ENCODE measurements at regions not wholly inside any gene's neighbourhood (a gene's known extent, or its start where the extent isn't known, plus 50 kb on each side); places are given as distances from the start of the nearest gene placed in this dataset.

DNA sequence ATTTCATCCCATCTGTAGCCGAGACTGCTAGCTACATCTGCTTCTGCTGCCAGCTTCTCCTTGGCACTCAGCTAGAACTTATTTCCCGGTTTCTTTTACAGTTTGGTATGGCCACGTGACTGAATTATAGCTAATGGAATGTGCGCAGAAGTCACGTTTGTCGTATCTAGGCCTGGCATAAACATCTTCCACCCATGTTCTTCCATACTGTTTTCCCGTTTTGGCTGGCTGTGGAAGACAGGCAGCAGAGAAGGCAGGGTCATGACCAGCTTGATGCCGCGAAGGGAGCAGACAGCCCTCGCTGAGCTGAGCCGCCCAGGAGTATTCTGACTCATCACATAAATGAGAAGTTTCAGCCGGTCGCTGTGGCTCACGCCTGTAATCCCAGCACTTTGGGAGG is 186.7 kb downstream of the RFC3 start:
- no peak overlapping the region for H3K4me3 ChIP-seq (ENCODE audit: low read length in 2 of 2)
- H3K27me3 ChIP-seq (ENCODE audit: control insufficient read depth in 2 of 2, insufficient read depth in 1 of 2, low read length in 1 of 2): no peaks in the 10 kb centered on the region
- no peaks in the 10 kb centered on the region for H3K36me3 ChIP-seq (ENCODE audit: control insufficient read depth in 2 of 2, insufficient read depth in 2 of 2, low read length in 1 of 2)
- H3K4me1 ChIP-seq (ENCODE audit: control insufficient read depth in 2 of 2, insufficient read depth in 2 of 2, low read length in 2 of 2): no peaks in the 10 kb centered on the region
- H3K27ac ChIP-seq (ENCODE audit: low read depth in 1 of 2, low read length in 1 of 2): no peak overlapping the region
- no peaks in the 10 kb centered on the region for H3K9me3 ChIP-seq (ENCODE audit: control insufficient read depth in 2 of 2, insufficient read depth in 1 of 2, low read length in 1 of 2)
- WGBS: 95% methylated on average over 14 of the region's 14 CpGs
- no peak for DNase-seq (ENCODE audit: low read depth in 6 of 9, low spot score in 9 of 9)

DNA sequence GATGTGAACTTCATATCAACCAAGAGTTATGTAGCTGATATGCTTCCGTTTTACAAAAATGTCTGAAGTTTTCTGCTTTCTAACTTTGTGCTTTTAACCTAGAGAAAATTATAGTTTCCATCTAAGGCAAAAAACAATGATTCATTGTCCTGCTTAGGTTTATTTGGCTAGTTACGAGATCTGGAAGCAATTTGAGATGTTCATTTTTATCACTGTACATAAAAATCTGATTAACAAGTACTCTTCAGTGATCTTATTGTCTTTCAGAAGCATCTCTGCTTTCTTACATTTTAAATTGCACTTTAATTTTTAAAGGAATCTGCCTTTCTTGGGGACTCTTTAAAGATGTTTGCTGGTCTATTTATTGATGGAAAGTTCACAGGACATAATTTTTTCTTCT is 188.1 kb downstream of the RFC3 start:
- Histone ChIP-seq H3K4me3 (ENCODE audit: low read length in 2 of 2) (no peak overlapping the region), H3K36me3 (ENCODE audit: control insufficient read depth in 2 of 2, insufficient read depth in 2 of 2, low read length in 1 of 2) (no peaks in the 10 kb centered on the region), H3K4me1 (ENCODE audit: control insufficient read depth in 2 of 2, insufficient read depth in 2 of 2, low read length in 2 of 2) (no peaks in the 10 kb centered on the region), H3K27ac (ENCODE audit: low read depth in 1 of 2, low read length in 1 of 2) (no peak overlapping the region), H3K9me3 (ENCODE audit: control insufficient read depth in 2 of 2, insufficient read depth in 1 of 2, low read length in 1 of 2) (no peaks in the 10 kb centered on the region), H3K27me3 (ENCODE audit: control insufficient read depth in 2 of 2, insufficient read depth in 1 of 2, low read length in 1 of 2) (no peaks in the 10 kb centered on the region)
- no peak for DNase-seq (ENCODE audit: low read depth in 6 of 9, low spot score in 9 of 9)
- WGBS: 65% methylated on average over 2 of the region's 2 CpGs

DNA sequence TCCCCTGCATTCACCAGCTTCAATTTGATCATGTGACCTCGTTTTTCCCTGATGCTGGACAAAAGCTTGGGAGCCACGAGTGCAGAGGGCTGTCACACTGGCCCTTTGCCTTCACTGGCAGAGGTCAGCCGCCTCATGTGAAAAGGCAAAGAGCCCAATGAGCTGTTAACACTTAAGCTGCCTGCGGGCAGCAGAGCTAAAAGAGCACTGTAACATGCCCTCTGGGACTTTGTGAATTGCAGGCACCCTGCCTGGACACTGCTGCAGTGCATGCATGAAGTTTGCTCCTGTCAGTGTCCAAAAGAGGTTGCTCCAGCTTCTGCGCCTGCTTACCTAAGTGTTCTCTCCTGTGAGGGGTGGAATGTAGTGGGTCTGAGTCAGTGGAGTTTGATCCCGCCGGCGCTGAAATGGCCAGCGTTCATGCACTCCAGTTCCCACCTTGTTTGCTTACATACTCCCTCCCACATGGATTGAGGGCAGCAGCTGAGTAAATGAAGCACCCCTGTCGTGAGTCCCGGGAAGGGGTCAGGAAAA is 193.7 kb downstream of the RFC3 start:
- Histone ChIP-seq H3K4me1 (ENCODE audit: control insufficient read depth in 2 of 2, insufficient read depth in 2 of 2, low read length in 2 of 2) (no peaks in the 10 kb centered on the region), H3K27me3 (ENCODE audit: control insufficient read depth in 2 of 2, insufficient read depth in 1 of 2, low read length in 1 of 2) (no peaks in the 10 kb centered on the region), H3K9me3 (ENCODE audit: control insufficient read depth in 2 of 2, insufficient read depth in 1 of 2, low read length in 1 of 2) (no peaks in the 10 kb centered on the region), H3K4me3 (ENCODE audit: low read length in 2 of 2) (no peak overlapping the region), H3K27ac (ENCODE audit: low read depth in 1 of 2, low read length in 1 of 2) (no peak overlapping the region), H3K36me3 (ENCODE audit: control insufficient read depth in 2 of 2, insufficient read depth in 2 of 2, low read length in 1 of 2) (no peaks in the 10 kb centered on the region)
- DNase-seq (ENCODE audit: low read depth in 6 of 9, low spot score in 9 of 9): no peak
- 89% methylated on average over 11 of the region's 11 CpGs for WGBS

DNA sequence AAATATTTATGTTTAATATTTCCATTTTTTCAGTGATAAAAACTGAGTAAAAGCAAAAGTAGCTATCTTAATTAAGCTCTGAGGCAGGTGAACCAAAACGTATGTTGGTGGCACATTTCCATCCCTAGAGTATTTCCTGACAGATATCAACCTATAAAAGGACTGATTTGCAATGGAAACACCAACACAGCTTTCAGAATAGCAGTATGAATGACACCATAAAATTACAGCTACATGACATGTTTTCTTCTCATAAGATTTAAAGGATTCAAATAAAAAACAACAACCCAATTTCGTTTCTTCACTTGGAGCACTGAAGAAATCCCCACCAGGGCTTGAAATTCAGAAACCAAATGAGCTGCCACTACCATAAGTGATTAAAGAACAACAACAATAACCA is 194.4 kb downstream of the RFC3 start:
- Histone ChIP-seq H3K4me3 (ENCODE audit: low read length in 2 of 2) (no peak overlapping the region), H3K27ac (ENCODE audit: low read depth in 1 of 2, low read length in 1 of 2) (no peak overlapping the region), H3K9me3 (ENCODE audit: control insufficient read depth in 2 of 2, insufficient read depth in 1 of 2, low read length in 1 of 2) (no peaks in the 10 kb centered on the region), H3K36me3 (ENCODE audit: control insufficient read depth in 2 of 2, insufficient read depth in 2 of 2, low read length in 1 of 2) (no peaks in the 10 kb centered on the region), H3K4me1 (ENCODE audit: control insufficient read depth in 2 of 2, insufficient read depth in 2 of 2, low read length in 2 of 2) (no peaks in the 10 kb centered on the region), H3K27me3 (ENCODE audit: control insufficient read depth in 2 of 2, insufficient read depth in 1 of 2, low read length in 1 of 2) (no peaks in the 10 kb centered on the region)
- DNase-seq (ENCODE audit: low read depth in 6 of 9, low spot score in 9 of 9): no peak
- 84% methylated on average over 2 of the region's 2 CpGs for WGBS

DNA sequence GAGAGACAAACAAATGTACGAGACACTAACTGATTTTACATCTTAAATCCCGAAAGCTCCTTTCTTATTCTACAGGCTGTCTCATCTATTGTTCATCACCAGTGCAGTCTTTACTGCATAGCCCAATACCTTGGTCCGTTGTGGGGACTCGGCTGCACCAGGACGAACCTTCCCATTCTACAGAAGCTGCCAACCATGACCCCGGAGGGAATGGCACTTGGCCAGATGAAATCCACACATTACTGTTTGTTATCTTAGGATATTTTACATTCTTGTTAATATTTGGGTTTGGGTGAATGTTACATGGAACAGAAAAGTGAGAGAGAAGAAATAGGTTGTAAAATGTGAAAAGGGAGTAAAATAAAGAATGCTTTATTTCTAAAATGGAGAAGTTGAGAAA is 195.1 kb downstream of the RFC3 start:
- Histone ChIP-seq H3K36me3 (ENCODE audit: control insufficient read depth in 2 of 2, insufficient read depth in 2 of 2, low read length in 1 of 2) (no peaks in the 10 kb centered on the region), H3K9me3 (ENCODE audit: control insufficient read depth in 2 of 2, insufficient read depth in 1 of 2, low read length in 1 of 2) (no peaks in the 10 kb centered on the region), H3K27me3 (ENCODE audit: control insufficient read depth in 2 of 2, insufficient read depth in 1 of 2, low read length in 1 of 2) (no peaks in the 10 kb centered on the region), H3K27ac (ENCODE audit: low read depth in 1 of 2, low read length in 1 of 2) (no peak overlapping the region), H3K4me1 (ENCODE audit: control insufficient read depth in 2 of 2, insufficient read depth in 2 of 2, low read length in 2 of 2) (no peaks in the 10 kb centered on the region), H3K4me3 (ENCODE audit: low read length in 2 of 2) (no peak overlapping the region)
- WGBS: 95% methylated on average over 6 of the region's 6 CpGs
- DNase-seq (ENCODE audit: low read depth in 6 of 9, low spot score in 9 of 9): no peak

DNA sequence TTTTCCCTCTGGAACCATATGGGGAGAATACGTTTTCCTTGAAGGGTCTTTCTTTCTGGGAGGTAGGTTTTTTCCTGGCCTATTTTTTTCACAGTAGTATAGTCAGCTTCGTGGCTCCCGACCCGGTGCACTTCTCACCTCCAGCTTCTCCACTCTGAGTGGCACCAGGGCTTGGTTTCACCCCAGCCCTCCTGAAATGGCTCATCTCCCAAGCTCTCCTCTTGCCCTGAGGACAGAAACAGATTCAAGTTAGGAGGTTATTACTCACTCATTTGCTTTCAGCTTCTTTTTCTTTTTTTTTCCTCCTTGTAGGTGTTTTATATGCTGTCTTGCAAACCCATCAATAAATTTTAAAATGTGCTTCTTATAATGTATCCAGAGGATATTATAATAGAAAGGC is 199.3 kb downstream of the RFC3 start:
- H3K27me3 ChIP-seq (ENCODE audit: control insufficient read depth in 2 of 2, insufficient read depth in 1 of 2, low read length in 1 of 2): no peaks in the 10 kb centered on the region
- no peaks in the 10 kb centered on the region for H3K36me3 ChIP-seq (ENCODE audit: control insufficient read depth in 2 of 2, insufficient read depth in 2 of 2, low read length in 1 of 2)
- H3K27ac ChIP-seq (ENCODE audit: low read depth in 1 of 2, low read length in 1 of 2): no peak overlapping the region
- no peaks in the 10 kb centered on the region for H3K4me1 ChIP-seq (ENCODE audit: control insufficient read depth in 2 of 2, insufficient read depth in 2 of 2, low read length in 2 of 2)
- no peaks in the 10 kb centered on the region for H3K9me3 ChIP-seq (ENCODE audit: control insufficient read depth in 2 of 2, insufficient read depth in 1 of 2, low read length in 1 of 2)
- 64% methylated on average over 4 of the region's 4 CpGs for WGBS
- H3K4me3 ChIP-seq (ENCODE audit: low read length in 2 of 2): no peak overlapping the region
- DNase-seq (ENCODE audit: low read depth in 6 of 9, low spot score in 9 of 9): no peak

DNA sequence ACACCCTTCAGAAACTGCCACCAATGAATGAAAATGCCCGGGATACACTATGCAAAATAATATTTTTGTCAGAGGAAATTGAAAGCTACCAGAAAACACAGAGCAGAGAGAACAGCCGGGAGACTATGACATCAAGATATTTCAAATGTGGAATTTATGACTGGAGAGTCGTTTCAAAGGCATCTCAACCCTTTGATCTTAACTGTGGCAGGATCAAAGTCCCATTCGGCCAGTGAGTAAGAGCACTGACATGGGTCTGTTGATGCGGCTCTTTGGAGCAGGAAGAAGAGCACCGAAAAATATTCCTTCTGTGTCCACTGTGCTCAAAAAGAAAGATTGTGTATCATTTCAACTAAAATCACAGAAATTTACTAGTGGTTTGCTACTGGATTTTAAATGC is 201.9 kb downstream of the RFC3 start:
- H3K27ac ChIP-seq (ENCODE audit: low read depth in 1 of 2, low read length in 1 of 2): no peak overlapping the region
- no peaks in the 10 kb centered on the region for H3K9me3 ChIP-seq (ENCODE audit: control insufficient read depth in 2 of 2, insufficient read depth in 1 of 2, low read length in 1 of 2)
- DNase-seq (ENCODE audit: low read depth in 6 of 9, low spot score in 9 of 9): no peak
- H3K36me3 ChIP-seq (ENCODE audit: control insufficient read depth in 2 of 2, insufficient read depth in 2 of 2, low read length in 1 of 2): no peaks in the 10 kb centered on the region
- H3K4me3 ChIP-seq (ENCODE audit: low read length in 2 of 2): no peak overlapping the region
- WGBS: 64% methylated on average over 6 of the region's 6 CpGs
- H3K4me1 ChIP-seq (ENCODE audit: control insufficient read depth in 2 of 2, insufficient read depth in 2 of 2, low read length in 2 of 2): no peaks in the 10 kb centered on the region
- no peaks in the 10 kb centered on the region for H3K27me3 ChIP-seq (ENCODE audit: control insufficient read depth in 2 of 2, insufficient read depth in 1 of 2, low read length in 1 of 2)

DNA sequence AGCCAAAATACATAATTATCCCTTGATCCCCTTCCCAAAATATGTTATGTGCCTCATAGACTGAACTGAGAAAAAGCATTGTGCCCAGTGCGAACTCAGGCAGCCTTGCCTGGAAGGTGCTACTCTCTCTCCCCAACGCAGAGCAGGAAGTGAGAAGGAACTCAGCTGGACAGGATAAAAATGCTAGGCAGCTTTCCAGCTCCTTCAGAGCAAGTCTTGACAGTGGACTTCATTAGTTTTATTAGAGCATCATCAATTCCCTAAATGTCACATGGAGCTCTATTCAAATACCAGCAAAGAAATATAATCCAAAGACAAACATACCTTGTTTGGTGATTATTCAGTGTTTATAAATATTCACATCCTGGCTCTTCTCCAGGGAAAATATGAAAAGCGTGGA is 202.4 kb downstream of the RFC3 start:
- H3K36me3 ChIP-seq (ENCODE audit: control insufficient read depth in 2 of 2, insufficient read depth in 2 of 2, low read length in 1 of 2): no peaks in the 10 kb centered on the region
- H3K4me3 ChIP-seq (ENCODE audit: low read length in 2 of 2): no peak overlapping the region
- no peaks in the 10 kb centered on the region for H3K9me3 ChIP-seq (ENCODE audit: control insufficient read depth in 2 of 2, insufficient read depth in 1 of 2, low read length in 1 of 2)
- DNase-seq (ENCODE audit: low read depth in 6 of 9, low spot score in 9 of 9): no peak
- no peaks in the 10 kb centered on the region for H3K27me3 ChIP-seq (ENCODE audit: control insufficient read depth in 2 of 2, insufficient read depth in 1 of 2, low read length in 1 of 2)
- no peaks in the 10 kb centered on the region for H3K4me1 ChIP-seq (ENCODE audit: control insufficient read depth in 2 of 2, insufficient read depth in 2 of 2, low read length in 2 of 2)
- 85% methylated on average over 3 of the region's 3 CpGs for WGBS
- no peak overlapping the region for H3K27ac ChIP-seq (ENCODE audit: low read depth in 1 of 2, low read length in 1 of 2)

DNA sequence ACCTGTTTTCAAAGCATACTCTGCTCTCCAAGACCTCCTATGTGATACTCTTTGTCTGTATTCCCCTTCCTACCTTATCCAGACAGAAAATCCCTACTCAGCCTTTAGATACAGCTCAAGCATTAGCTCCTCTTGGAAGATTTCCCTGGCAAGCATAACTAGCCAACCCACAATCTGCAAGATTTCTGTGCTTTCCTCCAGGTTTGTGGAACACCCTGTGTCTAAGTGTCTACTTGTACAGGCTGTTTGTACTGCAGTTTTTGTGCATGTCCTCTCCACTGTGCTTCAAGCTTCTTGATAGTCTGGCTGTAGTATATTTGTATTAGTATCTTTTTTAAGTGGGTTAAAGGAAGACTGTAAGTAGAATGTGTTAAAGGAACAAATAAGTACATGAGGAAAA is 203.7 kb downstream of the RFC3 start:
- Histone ChIP-seq H3K27ac (ENCODE audit: low read depth in 1 of 2, low read length in 1 of 2) (no peak overlapping the region), H3K36me3 (ENCODE audit: control insufficient read depth in 2 of 2, insufficient read depth in 2 of 2, low read length in 1 of 2) (no peaks in the 10 kb centered on the region), H3K4me3 (ENCODE audit: low read length in 2 of 2) (no peak overlapping the region), H3K27me3 (ENCODE audit: control insufficient read depth in 2 of 2, insufficient read depth in 1 of 2, low read length in 1 of 2) (no peaks in the 10 kb centered on the region), H3K9me3 (ENCODE audit: control insufficient read depth in 2 of 2, insufficient read depth in 1 of 2, low read length in 1 of 2) (peaks cover 0 to 6% of the 10 kb centered on the region in 2 donors), H3K4me1 (ENCODE audit: control insufficient read depth in 2 of 2, insufficient read depth in 2 of 2, low read length in 2 of 2) (no peaks in the 10 kb centered on the region)
- no peak for DNase-seq (ENCODE audit: low read depth in 6 of 9, low spot score in 9 of 9)

DNA sequence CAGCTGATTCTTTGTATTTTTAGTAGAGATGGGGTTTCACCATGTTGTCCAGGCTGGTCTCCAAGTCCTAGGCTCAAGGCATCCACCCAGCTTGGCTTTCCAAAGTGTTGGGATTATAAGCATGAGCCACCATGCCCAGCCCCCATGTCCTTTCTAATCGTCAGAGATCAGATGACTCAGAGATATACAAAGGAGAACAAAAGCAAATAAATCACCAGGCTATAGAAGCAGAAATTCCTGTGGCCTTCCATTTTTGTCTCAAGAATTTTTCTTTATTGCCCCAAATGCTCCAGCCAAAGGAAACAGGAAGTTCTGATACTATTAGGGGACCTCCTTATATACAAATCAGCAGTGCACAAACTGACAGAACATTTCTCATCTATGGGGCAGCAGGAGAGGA is 207.8 kb downstream of the RFC3 start:
- DNase-seq (ENCODE audit: low read depth in 6 of 9, low spot score in 9 of 9): no peak
- 38% methylated on average over 1 of the region's 1 CpG for WGBS
- Histone ChIP-seq H3K27me3 (ENCODE audit: control insufficient read depth in 2 of 2, insufficient read depth in 1 of 2, low read length in 1 of 2) (no peaks in the 10 kb centered on the region), H3K36me3 (ENCODE audit: control insufficient read depth in 2 of 2, insufficient read depth in 2 of 2, low read length in 1 of 2) (no peaks in the 10 kb centered on the region), H3K4me1 (ENCODE audit: control insufficient read depth in 2 of 2, insufficient read depth in 2 of 2, low read length in 2 of 2) (no peaks in the 10 kb centered on the region), H3K27ac (ENCODE audit: low read depth in 1 of 2, low read length in 1 of 2) (no peak overlapping the region), H3K9me3 (ENCODE audit: control insufficient read depth in 2 of 2, insufficient read depth in 1 of 2, low read length in 1 of 2) (peaks cover 0 to 6% of the 10 kb centered on the region in 2 donors), H3K4me3 (ENCODE audit: low read length in 2 of 2) (no peak overlapping the region)

Data from thymus (tissue), 11 donors.